Retina (tissue), 1 donor: ENCODE measurements at regions not wholly inside any gene's neighbourhood (a gene's known extent, or its start where the extent isn't known, plus 50 kb on each side); places are given as distances from the start of the nearest gene placed in this dataset.
"Not testable (repeated sequence)": the region's sequence is repeated elsewhere in the genome, so short reads cannot be mapped to it uniquely, and the experiment has no call there.

Source experiments
- DNase-seq: peaks from one replicate; pipeline ENCODE4 v3.0.0-alpha.2; 2016

- no peak for DNase-seq
Observed at GRCh38 chr1:14270821-14271220, 327.7 kb upstream of the KAZN start.

GRCh38 chr1:14273811-14274210, 324.7 kb upstream of the KAZN start:
- no peak for DNase-seq

DNA sequence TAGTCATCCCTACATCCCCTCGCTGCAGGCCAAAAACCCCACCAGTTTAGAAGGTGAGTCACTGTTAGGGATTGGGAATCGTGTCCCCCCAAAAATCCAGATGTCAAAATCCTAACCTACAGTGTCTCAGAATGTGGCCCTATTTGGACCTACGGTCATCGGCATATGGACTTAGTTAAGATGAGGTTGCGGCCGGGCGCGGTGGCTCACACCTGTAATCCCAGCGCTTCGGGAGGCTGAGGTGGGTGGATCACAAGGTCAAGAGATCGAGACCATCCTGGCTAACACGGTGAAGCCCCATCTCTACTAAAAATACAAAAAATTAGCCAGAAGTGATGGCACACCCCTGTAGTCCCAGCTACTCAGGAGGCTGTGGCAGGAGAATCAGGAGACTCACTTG, 318.6 kb upstream of the KAZN start:
- DNase-seq = not testable (repeated sequence)

DNA sequence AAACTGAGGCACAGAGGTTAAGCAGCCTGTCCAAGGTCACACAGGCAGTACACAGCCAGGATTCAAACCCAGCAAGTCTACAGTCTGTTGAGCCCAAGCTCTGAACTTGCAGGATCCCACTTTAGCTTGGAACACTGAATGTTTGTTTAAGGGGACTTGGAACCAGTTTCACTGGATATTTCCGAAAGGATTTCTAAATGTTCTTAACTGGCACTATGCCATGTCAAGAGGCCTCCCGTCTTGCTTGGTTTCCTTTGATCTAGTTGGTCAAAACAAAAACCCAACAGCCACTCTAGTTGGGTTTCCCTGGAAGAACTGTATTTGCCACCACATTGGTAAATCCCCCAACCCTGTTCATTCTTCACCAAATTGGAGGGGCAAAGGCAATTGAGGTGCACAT, 317.6 kb upstream of the KAZN start:
- no peak for DNase-seq

- DNase-seq = no peak
Observed at GRCh38 chr1:14281412-14281811, 317.1 kb upstream of the KAZN start.

DNA sequence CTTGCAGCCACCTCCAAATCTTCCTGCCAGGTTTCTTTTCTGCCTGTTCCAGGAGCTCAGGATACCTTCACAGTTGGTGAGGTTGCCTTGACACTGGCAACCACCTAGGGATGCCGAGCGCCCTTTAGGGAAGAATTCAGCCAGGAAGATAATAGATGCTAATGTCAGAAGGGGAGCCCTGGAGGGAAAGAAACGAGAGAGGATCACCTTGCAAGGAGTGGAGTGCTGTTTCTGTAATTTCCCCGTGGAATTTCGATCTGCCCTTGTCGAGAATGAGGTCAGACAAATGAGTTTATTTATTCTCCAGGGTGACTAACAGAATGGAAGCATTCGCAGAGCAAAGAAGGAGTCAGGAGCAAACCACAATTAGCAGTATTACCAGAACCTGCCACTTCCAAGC, 315.8 kb upstream of the KAZN start:
- peak; percentile 39 for DNase-seq

GRCh38 chr1:14285238-14285637, 313.2 kb upstream of the KAZN start:
- no peak for DNase-seq

- DNase-seq = not testable (repeated sequence)
Observed at GRCh38 chr1:14291182-14291581, 307.3 kb upstream of the KAZN start.

DNA sequence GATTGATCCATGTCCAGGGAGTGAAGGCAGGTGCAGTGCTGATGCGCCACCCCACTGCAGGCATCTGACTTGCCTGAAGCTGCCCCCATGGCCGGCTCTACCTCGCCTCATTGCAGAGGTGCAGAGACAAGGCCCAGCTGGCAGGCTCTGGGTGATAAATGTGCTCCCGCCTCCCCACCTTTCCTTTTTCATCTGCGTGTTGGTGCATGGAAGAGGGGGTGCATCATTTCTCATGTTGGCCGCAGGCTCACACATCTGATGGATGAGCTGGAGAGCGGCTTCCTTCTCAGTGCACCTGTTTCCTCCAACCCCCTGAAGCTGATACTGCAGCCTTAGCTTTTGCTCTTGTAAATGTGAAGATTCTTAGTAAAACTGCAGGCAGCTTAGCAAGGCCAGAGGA, 306.0 kb upstream of the KAZN start:
- DNase-seq = no peak

GRCh38 chr1:14294006-14294405, 304.5 kb upstream of the KAZN start:
- DNase-seq = no peak

- DNase-seq = no peak
Observed at GRCh38 chr1:14294860-14295536, 303.5 kb upstream of the KAZN start.

- no peak for DNase-seq
Observed at GRCh38 chr1:14296795-14297194, 301.7 kb upstream of the KAZN start.

GRCh38 chr1:14297356-14297755, 301.1 kb upstream of the KAZN start:
- no peak for DNase-seq

DNA sequence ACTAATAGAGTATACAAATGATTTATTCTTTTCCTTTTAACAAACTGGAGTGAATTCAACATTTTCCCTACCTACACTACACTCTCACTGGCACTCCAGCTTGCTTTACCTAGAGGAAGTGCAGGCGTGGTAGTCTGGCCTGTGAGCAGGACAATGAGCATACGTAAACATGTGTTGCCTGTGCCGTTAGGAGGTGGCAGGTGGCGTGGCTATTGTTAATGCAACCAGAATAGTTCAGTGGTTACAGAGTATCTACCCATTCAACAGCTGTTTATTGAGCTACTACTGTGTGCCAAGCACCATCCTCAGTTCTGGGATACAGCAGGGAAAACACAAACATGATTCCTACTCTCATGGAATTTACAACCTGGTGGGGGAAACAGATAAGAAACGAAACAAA, 299.7 kb upstream of the KAZN start:
- no peak for DNase-seq

DNA sequence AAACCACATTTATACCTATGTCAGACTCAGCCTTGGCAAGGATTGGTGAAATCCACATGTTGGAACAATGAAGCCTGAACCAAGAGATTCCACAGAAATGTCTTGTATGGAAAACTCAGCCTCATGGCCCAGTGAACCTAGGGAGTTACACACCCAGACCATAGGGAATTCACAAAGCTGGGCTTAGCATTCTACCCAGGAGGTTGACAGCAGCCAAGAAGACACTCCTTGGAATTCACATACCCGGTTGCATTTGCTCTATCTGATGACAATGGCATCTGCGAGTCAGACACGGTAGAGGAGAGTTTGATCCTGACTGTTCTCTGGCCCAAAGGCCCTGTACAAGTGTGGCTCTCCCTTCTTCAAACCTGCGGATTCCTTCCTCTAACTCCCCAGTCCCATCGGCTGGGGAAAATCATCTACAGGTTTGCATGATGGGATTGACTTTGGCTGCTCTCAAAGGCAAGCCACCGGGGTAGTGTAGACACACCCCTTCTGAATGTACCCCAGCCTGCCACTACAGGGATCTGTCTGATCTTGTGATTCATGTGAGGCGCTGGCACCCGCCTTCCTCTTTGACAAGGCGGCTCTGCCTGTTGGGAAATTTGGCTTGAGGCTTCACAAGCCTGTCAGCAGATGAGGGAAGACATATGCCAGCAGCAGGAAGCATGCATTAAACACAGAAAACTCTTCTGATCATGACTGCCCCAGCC, 297.3 kb upstream of the KAZN start:
- DNase-seq = no peak

GRCh38 chr1:14301704-14302024, 296.8 kb upstream of the KAZN start:
- no peak for DNase-seq

- no peak for DNase-seq
Observed at GRCh38 chr1:14302025-14302424, 296.5 kb upstream of the KAZN start.

- DNase-seq = no peak
Observed at GRCh38 chr1:14303011-14303410, 295.5 kb upstream of the KAZN start.

- no peak for DNase-seq
Observed at GRCh38 chr1:14304381-14304865, 294.1 kb upstream of the KAZN start.

- DNase-seq = no peak
Observed at GRCh38 chr1:14308460-14308859, 290.0 kb upstream of the KAZN start.

- no peak for DNase-seq
Observed at GRCh38 chr1:14309984-14310383, 288.5 kb upstream of the KAZN start.

- no peak for DNase-seq
Observed at GRCh38 chr1:14310476-14310875, 288.0 kb upstream of the KAZN start.

GRCh38 chr1:14313731-14314431, 284.6 kb upstream of the KAZN start:
- no peak for DNase-seq

DNA sequence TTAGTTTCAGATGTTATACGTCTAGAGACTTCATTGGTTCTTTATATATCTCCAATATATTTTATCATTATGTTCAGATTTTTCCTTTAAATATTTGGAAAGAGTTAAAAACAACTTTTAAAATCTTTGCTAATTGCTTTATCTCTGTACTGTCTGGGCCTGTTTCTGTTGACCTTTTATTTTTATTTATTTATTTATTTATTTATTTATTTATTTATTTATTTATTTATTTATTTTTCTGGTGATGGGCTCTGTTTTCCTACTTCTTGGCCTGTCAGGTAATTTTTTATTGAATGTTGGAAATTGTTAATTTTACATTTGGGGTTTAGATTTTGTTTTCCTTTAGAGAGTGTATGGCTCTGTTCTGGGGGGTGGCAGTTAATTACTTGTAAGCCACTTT, 279.7 kb upstream of the KAZN start:
- no peak for DNase-seq
